Mesenchymal stem cell (in vitro differentiated cells and primary cell): ENCODE measurements at regions not wholly inside any gene's neighbourhood (a gene's known extent, or its start where the extent isn't known, plus 50 kb on each side); places are given as distances from the start of the nearest gene placed in this dataset.

Source experiments
- DNase-seq: peaks from one replicate; pipeline ENCODE4 v3.0.0-alpha.2; 2013
- H2AFZ ChIP-seq: one replicate; pipeline ENCODE4 v1.6.1; 2013; ENCODE audit warnings: low read depth, mild to moderate bottlenecking, control low read depth, inconsistent platforms, low read length, moderate library complexity
- H2AK5ac ChIP-seq: 2 replicates; pipeline ENCODE4 v1.6.1; 2013; ENCODE audit warnings: low read length, moderate library complexity, mild to moderate bottlenecking, inconsistent platforms; ENCODE audit not compliant: severe bottlenecking
- H2BK120ac ChIP-seq: one replicate; pipeline ENCODE4 v1.6.1; 2013; ENCODE audit warnings: low read depth, mild to moderate bottlenecking, inconsistent platforms, low read length, moderate library complexity
- H2BK12ac ChIP-seq, 2 experiments: one replicate each; pipeline ENCODE4 v1.6.1; 2013; ENCODE audit warnings: inconsistent platforms in 2 of 2, low read length in 2 of 2, mild to moderate bottlenecking in 2 of 2, moderate library complexity in 2 of 2, control low read depth in 1 of 2
- H2BK15ac ChIP-seq: one replicate; pipeline ENCODE4 v1.6.1; 2013; ENCODE audit warnings: mild to moderate bottlenecking, low read depth, inconsistent platforms; ENCODE audit not compliant: poor library complexity, severe bottlenecking
- H2BK5ac ChIP-seq: 2 replicates; pipeline ENCODE4 v1.6.1; 2013; ENCODE audit warnings: low read depth, mild to moderate bottlenecking, low read length, control low read depth, inconsistent platforms; ENCODE audit not compliant: poor library complexity, severe bottlenecking
- H3K14ac ChIP-seq, 2 experiments: one replicate each; pipeline ENCODE4 v1.6.1; 2013; ENCODE audit warnings: inconsistent platforms in 2 of 2, low read length in 2 of 2, control low read depth in 1 of 2, mild to moderate bottlenecking in 1 of 2, moderate library complexity in 1 of 2
- H3K18ac ChIP-seq, 2 experiments: one replicate each; pipeline ENCODE4 v1.6.1; 2013; ENCODE audit warnings: inconsistent platforms in 2 of 2, low read length in 2 of 2, control low read depth in 1 of 2, low read depth in 1 of 2, mild to moderate bottlenecking in 1 of 2
- H3K23ac ChIP-seq, 2 experiments: one replicate each; pipeline ENCODE4 v1.6.1; 2013; ENCODE audit warnings: inconsistent platforms in 2 of 2, low read length in 2 of 2, mild to moderate bottlenecking in 2 of 2, moderate library complexity in 2 of 2, control low read depth in 1 of 2
- H3K27ac ChIP-seq: 2 replicates; pipeline ENCODE4 v1.5.1; 2013; ENCODE audit warnings: mild to moderate bottlenecking, moderate library complexity, low read length, control low read depth, inconsistent platforms; ENCODE audit not compliant: poor library complexity, severe bottlenecking
- H3K27me3 ChIP-seq, 2 experiments: 2 replicates each; pipeline versions ENCODE4 v1.6.1 to v1.7.0; 2013; ENCODE audit warnings: low read length in 2 of 2, mild to moderate bottlenecking in 2 of 2, moderate library complexity in 2 of 2, control low read depth in 1 of 2, inconsistent platforms in 1 of 2; ENCODE audit not compliant: control insufficient read depth in 1 of 2, insufficient read depth in 1 of 2
- H3K36me3 ChIP-seq, 2 experiments: 2 replicates each; pipeline versions ENCODE4 v1.6.1 to v1.7.0; 2013; ENCODE audit warnings: low read length in 2 of 2, control low read depth in 1 of 2, inconsistent platforms in 1 of 2, low read depth in 1 of 2, mild to moderate bottlenecking in 1 of 2; ENCODE audit not compliant: insufficient read depth in 2 of 2, control insufficient read depth in 1 of 2
- H3K4ac ChIP-seq, 2 experiments: one replicate each; pipeline ENCODE4 v1.6.1; 2013; ENCODE audit warnings: inconsistent platforms in 2 of 2, low read length in 2 of 2, mild to moderate bottlenecking in 2 of 2, moderate library complexity in 2 of 2, control low read depth in 1 of 2, low read depth in 1 of 2
- H3K4me1 ChIP-seq: 2 replicates; pipeline ENCODE4 v1.6.1; 2013; ENCODE audit warnings: low read depth, low read length, control low read depth; ENCODE audit not compliant: control insufficient read depth, insufficient read depth
- H3K4me2 ChIP-seq: 2 replicates; pipeline ENCODE4 v1.6.1; 2013; ENCODE audit warnings: low read length, mild to moderate bottlenecking, inconsistent platforms; ENCODE audit not compliant: poor library complexity, severe bottlenecking
- H3K4me3 ChIP-seq, 2 experiments: 2 replicates each; pipeline versions ENCODE4 v1.5.1 to v1.7.0; 2013; ENCODE audit warnings: low read length in 2 of 2, mild to moderate bottlenecking in 2 of 2, control low read depth in 1 of 2, low read depth in 1 of 2; ENCODE audit not compliant: insufficient read depth in 1 of 2
- H3K79me1 ChIP-seq: replicated peaks from 2 replicates; pipeline ENCODE4 v1.6.1; 2013; ENCODE audit warnings: mild to moderate bottlenecking, control low read depth, low read length, inconsistent platforms; ENCODE audit not compliant: poor library complexity, severe bottlenecking
- H3K9ac ChIP-seq: 2 replicates; pipeline ENCODE4 v1.7.0; 2013; ENCODE audit warnings: mild to moderate bottlenecking, low read length, moderate library complexity
- H3K9me3 ChIP-seq: 2 replicates; pipeline ENCODE4 v1.7.0; 2013; ENCODE audit warnings: mild to moderate bottlenecking, low read length; ENCODE audit not compliant: control insufficient read depth
- H4K8ac ChIP-seq: one replicate; pipeline ENCODE4 v1.6.1; 2013; ENCODE audit warnings: inconsistent platforms, mild to moderate bottlenecking, low read length, moderate library complexity
- H4K91ac ChIP-seq: one replicate; pipeline ENCODE4 v1.6.1; 2013; ENCODE audit warnings: mild to moderate bottlenecking, low read length, inconsistent platforms
- WGBS: methylation state at CpG from one replicate; pipeline ENCODE4 v1.1.7; 2013; ENCODE audit warnings: mixed read lengths; 5-methylcytosine and 5-hydroxymethylcytosine counted together

DNA sequence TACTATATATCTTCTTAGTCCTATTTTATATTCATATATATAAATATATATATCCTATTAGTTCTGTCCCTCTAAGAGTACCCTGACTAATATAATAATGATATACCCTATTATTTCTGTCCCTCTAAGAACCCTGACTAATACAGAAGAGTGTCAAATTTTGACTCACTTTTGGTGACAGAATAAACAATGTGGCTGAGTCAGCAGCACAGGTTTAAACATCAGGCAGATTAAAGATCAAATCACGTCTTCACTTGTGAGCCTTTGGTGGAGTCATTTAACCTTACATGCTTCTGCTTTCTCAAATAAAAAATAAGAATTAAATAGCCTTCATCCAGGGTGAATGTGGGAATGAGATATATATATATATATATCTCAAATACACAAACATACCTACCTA is 615.9 kb upstream of the GCFC2 start:
- Histone ChIP-seq H3K23ac (no peak overlapping the region), H2BK120ac (no peak overlapping the region), H2AK5ac (no peak overlapping the region), H3K4me3 (no peak overlapping the region), H3K4me1 (no peaks in the 10 kb centered on the region), H3K36me3 (no peaks in the 10 kb centered on the region), H3K27ac (no peak overlapping the region), H3K27me3 (no peaks in the 10 kb centered on the region), H2BK5ac (no peak overlapping the region), H4K8ac (no peak overlapping the region), H2AFZ (no peak overlapping the region), H4K91ac (no peak overlapping the region), H3K79me1 (no peaks in the 10 kb centered on the region), H3K4ac (no peak overlapping the region), H3K4me2 (no peak overlapping the region), H2BK15ac (no peak overlapping the region), H3K14ac (no peak overlapping the region), H2BK12ac (no peak overlapping the region), H3K9ac (no peak overlapping the region), H3K18ac (no peak overlapping the region), H3K9me3 (no peaks in the 10 kb centered on the region)
- WGBS = no CpG with 5 or more reads among the region's 1 CpG
- no peak for DNase-seq

DNA sequence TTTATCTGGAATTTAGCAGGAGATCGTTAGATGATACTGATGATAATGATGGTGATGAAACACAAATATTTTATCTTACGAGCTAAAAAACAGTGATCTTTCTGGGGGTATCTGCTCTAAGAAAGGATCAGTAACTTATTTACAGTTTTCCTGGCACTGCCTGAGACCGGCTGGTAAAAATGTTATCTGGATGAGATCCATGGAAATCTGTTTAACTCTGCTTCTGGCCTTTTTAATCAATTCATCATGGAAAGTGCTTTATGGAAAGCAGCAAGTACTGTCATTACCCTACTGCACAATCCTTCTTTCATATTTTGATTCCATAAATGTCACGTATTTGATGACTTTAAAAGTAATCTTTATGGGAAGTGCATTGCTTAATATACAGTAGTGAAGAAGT is 612.7 kb upstream of the GCFC2 start:
- H2AFZ ChIP-seq = no peak overlapping the region
- no peak overlapping the region for H3K4me2 ChIP-seq
- no peak overlapping the region for H3K14ac ChIP-seq
- no peak overlapping the region for H2BK12ac ChIP-seq
- no peaks in the 10 kb centered on the region for H3K9me3 ChIP-seq
- no peaks in the 10 kb centered on the region for H3K36me3 ChIP-seq
- no peak overlapping the region for H2BK120ac ChIP-seq
- no peak overlapping the region for H3K18ac ChIP-seq
- H3K4ac ChIP-seq = no peak overlapping the region
- H2BK15ac ChIP-seq = no peak overlapping the region
- no peak overlapping the region for H3K23ac ChIP-seq
- H3K9ac ChIP-seq = no peak overlapping the region
- no peak overlapping the region for H4K91ac ChIP-seq
- H3K4me3 ChIP-seq = no peak overlapping the region
- over 99% methylated on average over 3 of the region's 4 CpGs for WGBS
- no peak overlapping the region for H2BK5ac ChIP-seq
- H3K4me1 ChIP-seq = no peaks in the 10 kb centered on the region
- H2AK5ac ChIP-seq = no peak overlapping the region
- no peaks in the 10 kb centered on the region for H3K79me1 ChIP-seq
- no peak overlapping the region for H4K8ac ChIP-seq
- no peak for DNase-seq
- no peak overlapping the region for H3K27ac ChIP-seq
- H3K27me3 ChIP-seq = no peaks in the 10 kb centered on the region

DNA sequence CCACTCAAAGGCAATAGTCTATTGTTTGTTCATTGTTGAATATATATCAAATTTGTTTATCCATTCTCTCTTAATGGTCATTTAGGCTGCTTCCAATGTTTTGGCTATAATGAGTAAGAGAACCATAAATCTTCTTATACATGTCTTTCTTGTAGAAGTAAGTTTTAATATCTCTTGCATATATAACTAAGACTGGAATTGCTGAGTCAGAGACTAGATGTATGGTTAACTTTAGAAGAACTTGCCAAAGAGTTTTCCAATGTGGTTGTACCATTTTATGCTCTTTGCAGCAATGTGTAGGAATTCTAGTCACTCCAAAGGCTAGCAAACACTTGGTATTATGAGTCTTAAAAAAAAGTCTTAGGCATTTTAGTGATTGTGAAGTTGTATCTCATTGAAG is 610.0 kb upstream of the GCFC2 start:
- Histone ChIP-seq H2BK12ac (no peak overlapping the region), H3K9me3 (no peaks in the 10 kb centered on the region), H3K4me1 (no peaks in the 10 kb centered on the region), H3K9ac (no peak overlapping the region), H2AK5ac (no peak overlapping the region), H2BK5ac (no peak overlapping the region), H3K36me3 (no peaks in the 10 kb centered on the region), H4K91ac (no peak overlapping the region), H3K4me3 (no peak overlapping the region), H2BK120ac (no peak overlapping the region), H3K27ac (no peak overlapping the region), H3K4me2 (no peak overlapping the region), H3K79me1 (no peaks in the 10 kb centered on the region), H2BK15ac (no peak overlapping the region), H4K8ac (no peak overlapping the region), H3K27me3 (no peaks in the 10 kb centered on the region), H2AFZ (no peak overlapping the region), H3K4ac (no peak overlapping the region), H3K18ac (no peak overlapping the region), H3K14ac (no peak overlapping the region), H3K23ac (no peak overlapping the region)
- DNase-seq = no peak

DNA sequence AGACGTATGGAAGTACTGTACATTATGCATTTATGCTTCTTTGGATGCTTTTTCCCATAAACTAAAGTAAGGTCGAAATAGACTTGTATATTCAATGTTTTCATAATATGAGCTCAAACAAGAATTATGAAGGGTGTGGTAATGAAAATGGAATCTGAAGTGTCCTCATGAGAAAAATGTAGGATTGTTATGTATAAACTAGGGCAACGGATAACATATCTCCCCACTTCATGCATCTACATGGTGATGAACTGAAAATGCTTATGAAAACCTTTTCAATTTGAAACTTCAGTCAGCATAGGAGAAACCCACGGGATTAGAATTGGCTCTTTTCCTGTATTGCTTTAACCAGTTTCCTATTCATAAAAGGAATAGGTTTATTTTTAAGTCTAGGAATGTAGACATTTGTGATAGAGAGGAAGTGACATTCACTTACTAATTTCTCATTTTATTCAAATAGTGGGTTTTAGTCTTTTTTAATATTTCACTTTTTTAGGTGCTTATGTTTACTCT is 608.2 kb upstream of the GCFC2 start:
- H3K23ac ChIP-seq = no peak overlapping the region
- no peak for DNase-seq
- H4K8ac ChIP-seq = no peak overlapping the region
- H2BK12ac ChIP-seq = no peak overlapping the region
- H3K27ac ChIP-seq = no peak overlapping the region
- no peak overlapping the region for H4K91ac ChIP-seq
- no peaks in the 10 kb centered on the region for H3K79me1 ChIP-seq
- H2AFZ ChIP-seq = no peak overlapping the region
- no peak overlapping the region for H2BK5ac ChIP-seq
- H3K36me3 ChIP-seq = no peaks in the 10 kb centered on the region
- H3K9ac ChIP-seq = no peak overlapping the region
- WGBS = 100% methylated on average over 1 of the region's 4 CpGs
- no peak overlapping the region for H3K14ac ChIP-seq
- H3K9me3 ChIP-seq = no peaks in the 10 kb centered on the region
- H2AK5ac ChIP-seq = no peak overlapping the region
- H3K4ac ChIP-seq = no peak overlapping the region
- no peaks in the 10 kb centered on the region for H3K27me3 ChIP-seq
- H3K4me2 ChIP-seq = no peak overlapping the region
- no peak overlapping the region for H2BK15ac ChIP-seq
- H2BK120ac ChIP-seq = no peak overlapping the region
- no peaks in the 10 kb centered on the region for H3K4me1 ChIP-seq
- H3K4me3 ChIP-seq = no peak overlapping the region
- H3K18ac ChIP-seq = no peak overlapping the region
